Lung (tissue), 11 donors: ENCODE measurements at regions not wholly inside any gene's neighbourhood (a gene's known extent, or its start where the extent isn't known, plus 50 kb on each side); places are given as distances from the start of the nearest gene placed in this dataset.

Source experiments
- ATAC-seq: fragments of 200-7000 bp; cut with Tn5 transposase; one replicate; pipeline ENCODE4 v1.9.1; 2020; ENCODE audit warnings: moderate number of reproducible peaks; ENCODE audit not compliant: insufficient read depth, low FRiP score
- DNase-seq, 3 donors: peaks; one replicate each; pipeline ENCODE4 v3.0.0-alpha.2; 2013 to 2017
- H3K27ac ChIP-seq, 2 donors: one replicate each; pipeline ENCODE4 v1.5.1; 2013; ENCODE audit warnings: mild to moderate bottlenecking in 2 of 2, moderate library complexity in 2 of 2, control low read depth in 1 of 2, inconsistent platforms in 1 of 2, low read depth in 1 of 2, low read length in 1 of 2
- H3K27me3 ChIP-seq, 3 donors: one replicate each; pipeline ENCODE4 v1.5.1; 2013; ENCODE audit warnings: low read length in 2 of 3; ENCODE audit not compliant: control insufficient read depth in 3 of 3, insufficient read depth in 3 of 3
- H3K36me3 ChIP-seq, 4 donors: one replicate each; pipeline ENCODE4 v1.5.1; 2013; ENCODE audit warnings: low read length in 4 of 4, mild to moderate bottlenecking in 1 of 4, moderate library complexity in 1 of 4; ENCODE audit not compliant: control insufficient read depth in 4 of 4, insufficient read depth in 4 of 4
- H3K4me1 ChIP-seq, 5 donors: one replicate each; pipeline ENCODE4 v1.5.1; 2013; ENCODE audit warnings: low read length in 5 of 5, mild to moderate bottlenecking in 2 of 5, moderate library complexity in 1 of 5; ENCODE audit not compliant: control insufficient read depth in 5 of 5, insufficient read depth in 5 of 5
- H3K4me3 ChIP-seq: one replicate; pipeline ENCODE4 v1.5.1; 2013; ENCODE audit warnings: mild to moderate bottlenecking, control low read depth, moderate library complexity
- H3K9ac ChIP-seq, 2 donors: one replicate each; pipeline ENCODE4 v1.5.1; 2013; ENCODE audit warnings: low read length in 2 of 2, control low read depth in 1 of 2; ENCODE audit not compliant: insufficient read depth in 1 of 2
- H3K9me3 ChIP-seq, 4 donors: one replicate each; pipeline ENCODE4 v1.5.1; 2013; ENCODE audit warnings: low read length in 3 of 4, mild to moderate bottlenecking in 1 of 4, moderate library complexity in 1 of 4; ENCODE audit not compliant: control insufficient read depth in 4 of 4, insufficient read depth in 3 of 4
- CTCF ChIP-seq: IDR thresholded peaks from 2 replicates; pipeline ENCODE4 v1.5.1; 2012; ENCODE audit warnings: mild to moderate bottlenecking; ENCODE audit errors: control extremely low read depth, extremely low read depth
- WGBS, 2 donors: extraction: QIAGEN DNeasy Blood & Tissue Kit; methylation state at CpG; one replicate each; pipeline ENCODE4 v1.1.7; 2013; 5-methylcytosine and 5-hydroxymethylcytosine counted together
- donor health status: control.
- donor health status: control.
- donor health status: Bipolar disorder and iron deficiency.
- donor health status: healthy.
- donor health status: DM: yes; HTN: yes; CAD: no.

GRCh38 chr14:37848985-37849621 is 253.7 kb downstream of the TTC6 start:
- no peaks in the 10 kb centered on the region for H3K27me3 ChIP-seq
- H3K9ac ChIP-seq, result no peak overlapping the region
- no peaks in the 10 kb centered on the region for H3K9me3 ChIP-seq
- DNase-seq (no peak), ATAC-seq (no peak)
- no peak for TF ChIP-seq CTCF
- H3K4me3 ChIP-seq, result no peak overlapping the region
- no peaks in the 10 kb centered on the region for H3K4me1 ChIP-seq
- H3K27ac ChIP-seq, result no peak overlapping the region
- WGBS, 2 donors, result 86 to 90% methylated on average over 2 of the region's 2 CpGs
- H3K36me3 ChIP-seq, result no peaks in the 10 kb centered on the region

GRCh38 chr14:37851054-37851453 is 255.6 kb downstream of the TTC6 start:
- Histone ChIP-seq H3K27ac (no peak overlapping the region), H3K4me1 (peaks cover 0 to 7% (median 0%) of the 10 kb centered on the region in 5 donors), H3K9ac (no peak overlapping the region), H3K4me3 (no peak overlapping the region), H3K9me3 (no peaks in the 10 kb centered on the region), H3K36me3 (no peaks in the 10 kb centered on the region), H3K27me3 (no peaks in the 10 kb centered on the region)
- TF ChIP-seq CTCF, result no peak
- ATAC-seq (no peak), DNase-seq (no peak)
- WGBS, 2 donors, result 83 to 89% methylated on average over 1 of the region's 1 CpG

GRCh38 chr14:37855871-37856270 is 260.4 kb downstream of the TTC6 start:
- no peak for ATAC-seq
- Histone ChIP-seq H3K9ac (no peak overlapping the region), H3K27ac (no peak overlapping the region), H3K4me3 (no peak overlapping the region), H3K9me3 (peaks cover 0 to 2% (median 0%) of the 10 kb centered on the region in 4 donors), H3K4me1 (peaks cover 0 to 16% (median 0%) of the 10 kb centered on the region in 5 donors), H3K27me3 (no peaks in the 10 kb centered on the region), H3K36me3 (no peaks in the 10 kb centered on the region)
- TF ChIP-seq CTCF, result no peak
- peak in 2 of 3 donors; percentile 78 to 81 for DNase-seq
- WGBS, 2 donors, result 82 to 93% methylated on average over 1 of the region's 1 CpG
